HepG2 (cell line): ENCODE measurements at regions not wholly inside any gene's neighbourhood (a gene's known extent, or its start where the extent isn't known, plus 50 kb on each side); places are given as distances from the start of the nearest gene placed in this dataset.

Experiments
- ARHGAP35 ChIP-seq: sonication (generic); formaldehyde crosslinking; IDR thresholded peaks from 2 replicates; pipeline ENCODE4 v1.9.0; 2022; ENCODE audit warnings: mild to moderate bottlenecking, inconsistent platforms, moderate library complexity, missing genetic modification reagents, borderline replicate concordance
- CHD4 ChIP-seq: fragments of 200-600 bp; sonication (generic); IDR thresholded peaks from 2 replicates; pipeline ENCODE4 v1.7.0; 2017; ENCODE audit warnings: mild to moderate bottlenecking, low read length, borderline replicate concordance
- HCFC1 ChIP-seq: fragments of 150-350 bp; IDR thresholded peaks from 2 replicates; pipeline ENCODE4 v1.6.1; 2014; ENCODE audit warnings: low read depth, low read length
- HDAC6 ChIP-seq: fragments of 200-600 bp; sonication (generic); IDR thresholded peaks from 2 replicates; pipeline ENCODE4 v1.7.0; 2017; ENCODE audit warnings: mild to moderate bottlenecking, antibody characterized with exemption, low read length, low read depth
- JUND ChIP-seq: sonication (generic); formaldehyde crosslinking; IDR thresholded peaks from 2 replicates; pipeline ENCODE4 v1.8.0; 2022; ENCODE audit warnings: mild to moderate bottlenecking, missing genetic modification reagents
- KLF12 ChIP-seq: sonication (generic); formaldehyde crosslinking; IDR thresholded peaks from 2 replicates; pipeline ENCODE4 v1.4.0; 2020; ENCODE audit warnings: missing genetic modification reagents, borderline replicate concordance
- MTF2 ChIP-seq: sonication (generic); formaldehyde crosslinking; IDR thresholded peaks from 2 replicates; pipeline ENCODE4 v1.5.0; 2020; ENCODE audit warnings: missing genetic modification reagents, borderline replicate concordance
- NFYB ChIP-seq: sonication (generic); formaldehyde crosslinking; IDR thresholded peaks from 2 replicates; pipeline ENCODE4 v1.4.0; 2020; ENCODE audit warnings: missing genetic modification reagents
- NR2F1 ChIP-seq, 2 experiments: fragments of 450-650 bp in 1 of 2; formaldehyde crosslinking in 1 of 2; IDR thresholded peaks; 2 replicates each; pipeline versions ENCODE4 v1.5.0 to v1.6.1; 2016 to 2020; ENCODE audit warnings: mild to moderate bottlenecking in 1 of 2, missing compliant biosample characterization in 1 of 2, missing genetic modification reagents in 1 of 2, moderate library complexity in 1 of 2
- PAWR ChIP-seq: sonication (generic); formaldehyde crosslinking; IDR thresholded peaks from 2 replicates; pipeline ENCODE4 v1.4.0; 2020; ENCODE audit warnings: missing genetic modification reagents, mild to moderate bottlenecking, borderline replicate concordance
- RFX3 ChIP-seq: IDR thresholded peaks from 2 replicates; pipeline ENCODE4 v1.6.1; 2016; ENCODE audit warnings: missing biosample characterization, missing genetic modification reagents
- TCF7L2 ChIP-seq: IDR thresholded peaks from 2 replicates; pipeline ENCODE4 v1.6.1; 2011; ENCODE audit warnings: mild to moderate bottlenecking, low read depth, low read length, moderate library complexity
- THAP9 ChIP-seq: sonication (generic); formaldehyde crosslinking; IDR thresholded peaks from 2 replicates; pipeline ENCODE4; 2020; ENCODE audit warnings: missing genetic modification reagents, mild to moderate bottlenecking, borderline replicate concordance
- ZBED4 ChIP-seq: sonication (generic); formaldehyde crosslinking; IDR thresholded peaks from 2 replicates; pipeline ENCODE4 v1.4.0; 2020; ENCODE audit warnings: missing genetic modification reagents, borderline replicate concordance
- ZNF557 ChIP-seq: sonication (generic); formaldehyde crosslinking; IDR thresholded peaks from 2 replicates; pipeline ENCODE4 v1.4.0; 2020; ENCODE audit warnings: missing genetic modification reagents
- ZNF572 ChIP-seq: sonication (generic); formaldehyde crosslinking; IDR thresholded peaks from 2 replicates; pipeline ENCODE4 v1.5.1; 2020; ENCODE audit warnings: mild to moderate bottlenecking, missing genetic modification reagents
- ZNF746 ChIP-seq: sonication (generic); formaldehyde crosslinking; IDR thresholded peaks from 2 replicates; pipeline ENCODE4 v1.8.0; 2022; ENCODE audit warnings: mild to moderate bottlenecking, missing genetic modification reagents
- ZNF749 ChIP-seq: sonication (generic); formaldehyde crosslinking; IDR thresholded peaks from 2 replicates; pipeline ENCODE4 v1.8.0; 2022; ENCODE audit warnings: mild to moderate bottlenecking, missing genetic modification reagents, moderate library complexity, borderline replicate concordance
- ZNF776 ChIP-seq: sonication (generic); formaldehyde crosslinking; IDR thresholded peaks from 2 replicates; pipeline ENCODE4 v1.4.0; 2020; ENCODE audit warnings: mild to moderate bottlenecking, missing genetic modification reagents
- ZNF841 ChIP-seq: sonication (generic); formaldehyde crosslinking; IDR thresholded peaks from 2 replicates; pipeline ENCODE4 v1.8.1; 2023; ENCODE audit warnings: missing genetic modification reagents, borderline replicate concordance
- ZSCAN21 ChIP-seq: sonication (generic); formaldehyde crosslinking; IDR thresholded peaks from 2 replicates; pipeline ENCODE4 v1.8.0; 2022; ENCODE audit warnings: mild to moderate bottlenecking, missing genetic modification reagents, moderate library complexity, borderline replicate concordance
- ZSCAN9 ChIP-seq: IDR thresholded peaks from 2 replicates; pipeline ENCODE4 v1.6.1; 2016; ENCODE audit warnings: borderline replicate concordance
- TF ChIP-seq, protein P1 (sequence below): sonication (generic); formaldehyde crosslinking; IDR thresholded peaks from 2 replicates; pipeline ENCODE4 v1.5.0; 2020; ENCODE audit warnings: missing genetic modification reagents, mild to moderate bottlenecking, borderline replicate concordance

- TF ChIP-seq ZNF572 (no peak), TCF7L2 (peak; percentile 59; the same call in 1 of the 2 replicates), ZNF749 (CRISPR knock-in tag) (no peak), JUND (CRISPR knock-in tag) (no peak), PAWR (no peak), ZSCAN21 (CRISPR knock-in tag) (no peak), ZNF557 (CRISPR knock-in tag) (no peak), NR2F1 (CRISPR knock-in tag; IDR thresholded peaks at IDR 0.05) (no peak), ZNF746 (CRISPR knock-in tag) (no peak), ZNF776 (no peak), ZNF841 (CRISPR knock-in tag) (no peak), ARHGAP35 (CRISPR knock-in tag) (no peak), RFX3 (CRISPR knock-in tag) (no peak), MTF2 (CRISPR knock-in tag) (no peak), HCFC1 (no peak), KLF12 (CRISPR knock-in tag) (no peak), HDAC6 (no peak), ZSCAN9 (peak; percentile 48; the same call in 1 of the 2 replicates), NFYB (CRISPR knock-in tag) (no peak), CHD4 (no peak), ZBED4 (CRISPR knock-in tag) (no peak), THAP9 (CRISPR knock-in tag) (no peak)
- TF ChIP-seq, protein P1, sequence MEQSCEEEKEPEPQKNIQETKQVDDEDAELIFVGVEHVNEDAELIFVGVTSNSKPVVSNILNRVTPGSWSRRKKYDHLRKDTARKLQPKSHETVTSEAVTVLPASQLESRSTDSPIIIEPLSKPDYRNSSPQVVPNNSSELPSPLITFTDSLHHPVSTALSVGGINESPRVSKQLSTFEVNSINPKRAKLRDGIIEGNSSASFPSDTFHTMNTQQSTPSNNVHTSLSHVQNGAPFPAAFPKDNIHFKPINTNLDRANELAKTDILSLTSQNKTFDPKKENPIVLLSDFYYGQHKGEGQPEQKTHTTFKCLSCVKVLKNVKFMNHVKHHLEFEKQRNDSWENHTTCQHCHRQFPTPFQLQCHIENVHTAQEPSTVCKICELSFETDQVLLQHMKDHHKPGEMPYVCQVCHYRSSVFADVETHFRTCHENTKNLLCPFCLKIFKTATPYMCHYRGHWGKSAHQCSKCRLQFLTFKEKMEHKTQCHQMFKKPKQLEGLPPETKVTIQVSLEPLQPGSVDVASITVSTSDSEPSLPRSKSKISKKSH, result no peak
Observed at GRCh38 chrX:30992381-30992904, 79.4 kb downstream of the FTHL17 start (continued).
